ENCODE measurements at regions not wholly inside any gene's neighbourhood (a gene's known extent, or its start where the extent isn't known, plus 50 kb on each side); places are given as distances from the start of the nearest gene placed in this dataset.

- Histone ChIP-seq H3K4me2 (replicated peaks; ENCODE audit: low read depth, low read length, poor library complexity, severe bottlenecking) (no peak overlapping the region), H3K27me3 (replicated peaks in 1 of 4; ENCODE audit: control extremely low read depth in 1 of 4, control insufficient read depth in 3 of 4, insufficient read depth in 4 of 4, low read length in 3 of 4) (no peaks in the 10 kb centered on the region), H3K36me3 (replicated peaks in 1 of 2; ENCODE audit: control extremely low read depth in 1 of 2, control insufficient read depth in 1 of 2, extremely low read depth in 1 of 2, insufficient read depth in 2 of 2, low read length in 1 of 2) (no peaks in the 10 kb centered on the region), H3K27ac (ENCODE audit: low read length in 2 of 2) (no peak overlapping the region), H3K9ac (ENCODE audit: low read length) (no peak overlapping the region), H2AFZ (ENCODE audit: insufficient read depth, low read depth, low read length, poor library complexity, severe bottlenecking) (no peak overlapping the region), H3K4me3 (ENCODE audit: control extremely low read depth in 1 of 5, extremely low read depth in 1 of 5, insufficient read depth in 1 of 5, low read depth in 2 of 5, low read length in 4 of 5) (no peak overlapping the region), H3K4me1 (ENCODE audit: control insufficient read depth in 2 of 2, insufficient read depth in 2 of 2, low read length in 2 of 2) (no peaks in the 10 kb centered on the region), H4K20me1 (ENCODE audit: control insufficient read depth, insufficient read depth, low read length, poor library complexity, severe bottlenecking) (no peaks in the 10 kb centered on the region), H3K9me3 (ENCODE audit: control extremely low read depth in 1 of 3, control insufficient read depth in 2 of 3, insufficient read depth in 1 of 3, low read length in 2 of 3) (no peaks in the 10 kb centered on the region), H3K79me2 (ENCODE audit: control insufficient read depth, insufficient read depth, low read length) (no peaks in the 10 kb centered on the region)
- intact Hi-C loops (cut with micrococcal nuclease), result no loop called here
- no peaks in the 10 kb centered on the region for H3K9me3 Mint-ChIP-seq (ENCODE audit: insufficient read depth)
- no CpG with 5 or more reads among the region's 2 CpGs for WGBS (ENCODE audit: insufficient coverage)
- no peak for TF ChIP-seq CTCF (IDR thresholded peaks at IDR 0.05)
- TF ChIP-seq EZH2 (IDR thresholded peaks at IDR 0.05; ENCODE audit: borderline replicate concordance, insufficient read depth, low read depth, low read length, poor library complexity, severe bottlenecking), result no peak
- no peak overlapping the region for H3K27ac Mint-ChIP-seq
- H3K27me3 Mint-ChIP-seq, result no peaks in the 10 kb centered on the region
- ChIA-PET CTCF (no interaction called here), POLR2A (no interaction called here)
- no peak for DNase-seq
- H3K4me1 Mint-ChIP-seq, result no peaks in the 10 kb centered on the region
- no peak overlapping the region for H3K4me3 Mint-ChIP-seq
- no peak for ATAC-seq (ENCODE audit: low read depth)
Observed at GRCh38 chr6:74319292-74319691, 623.3 kb downstream of the CD109 start.

- H3K9me3 Mint-ChIP-seq (ENCODE audit: insufficient read depth), result no peaks in the 10 kb centered on the region
- H3K27ac ChIP-seq (ENCODE audit: low read length in 2 of 2), result no peak overlapping the region
- H3K4me2 ChIP-seq (replicated peaks; ENCODE audit: low read depth, low read length, poor library complexity, severe bottlenecking), result no peak overlapping the region
- H3K79me2 ChIP-seq (ENCODE audit: control insufficient read depth, insufficient read depth, low read length), result no peaks in the 10 kb centered on the region
- no peaks in the 10 kb centered on the region for H3K4me1 ChIP-seq (ENCODE audit: control insufficient read depth in 2 of 2, insufficient read depth in 2 of 2, low read length in 2 of 2)
- H3K27ac Mint-ChIP-seq, result no peak overlapping the region
- H3K27me3 Mint-ChIP-seq, result no peaks in the 10 kb centered on the region
- no peaks in the 10 kb centered on the region for H3K36me3 ChIP-seq (replicated peaks in 1 of 2; ENCODE audit: control extremely low read depth in 1 of 2, control insufficient read depth in 1 of 2, extremely low read depth in 1 of 2, insufficient read depth in 2 of 2, low read length in 1 of 2)
- H3K4me3 ChIP-seq (ENCODE audit: control extremely low read depth in 1 of 5, extremely low read depth in 1 of 5, insufficient read depth in 1 of 5, low read depth in 2 of 5, low read length in 4 of 5), result no peak overlapping the region
- intact Hi-C loops (cut with micrococcal nuclease), result no loop called here
- H2AFZ ChIP-seq (ENCODE audit: insufficient read depth, low read depth, low read length, poor library complexity, severe bottlenecking), result no peak overlapping the region
- no peak for ATAC-seq (ENCODE audit: low read depth)
- H3K9ac ChIP-seq (ENCODE audit: low read length), result no peak overlapping the region
- ChIA-PET POLR2A (no interaction called here), CTCF (no interaction called here)
- TF ChIP-seq CTCF (IDR thresholded peaks at IDR 0.05) (no peak), EZH2 (IDR thresholded peaks at IDR 0.05; ENCODE audit: borderline replicate concordance, insufficient read depth, low read depth, low read length, poor library complexity, severe bottlenecking) (no peak)
- no peaks in the 10 kb centered on the region for H3K9me3 ChIP-seq (ENCODE audit: control extremely low read depth in 1 of 3, control insufficient read depth in 2 of 3, insufficient read depth in 1 of 3, low read length in 2 of 3)
- H3K27me3 ChIP-seq (replicated peaks in 1 of 4; ENCODE audit: control extremely low read depth in 1 of 4, control insufficient read depth in 3 of 4, insufficient read depth in 4 of 4, low read length in 3 of 4), result no peaks in the 10 kb centered on the region
- H3K4me3 Mint-ChIP-seq, result no peak overlapping the region
- no peaks in the 10 kb centered on the region for H3K4me1 Mint-ChIP-seq
- no peaks in the 10 kb centered on the region for H4K20me1 ChIP-seq (ENCODE audit: control insufficient read depth, insufficient read depth, low read length, poor library complexity, severe bottlenecking)
- DNase-seq, result no peak
Observed at GRCh38 chr6:74318738-74319137, 622.7 kb downstream of the CD109 start.
